H9 (cell line): ENCODE measurements at regions not wholly inside any gene's neighbourhood (a gene's known extent, or its start where the extent isn't known, plus 50 kb on each side); places are given as distances from the start of the nearest gene placed in this dataset.

Experiments used
- DNase-seq: peaks from one replicate; pipeline ENCODE4 v3.0.0-alpha.2; 2017
- H2AFZ ChIP-seq: one replicate; pipeline ENCODE4 v1.6.1; 2013; ENCODE audit warnings: mild to moderate bottlenecking, low read length, control low read depth, moderate library complexity
- H2AK5ac ChIP-seq: 2 replicates; pipeline ENCODE4 v1.6.1; 2013; ENCODE audit warnings: low read length, control low read depth, mixed read lengths; ENCODE audit not compliant: insufficient read length
- H2BK120ac ChIP-seq: one replicate; pipeline ENCODE4 v1.6.1; 2013; ENCODE audit warnings: low read depth, mild to moderate bottlenecking, low read length, control low read depth, inconsistent platforms; ENCODE audit not compliant: poor library complexity, severe bottlenecking
- H2BK12ac ChIP-seq: 2 replicates; pipeline ENCODE4 v1.6.1; 2013; ENCODE audit warnings: low read length, control low read depth, mixed read lengths, low read depth; ENCODE audit not compliant: insufficient read length
- H2BK15ac ChIP-seq: 2 replicates; pipeline ENCODE4 v1.6.1; 2013; ENCODE audit warnings: low read depth, low read length, control low read depth
- H2BK20ac ChIP-seq: one replicate; pipeline ENCODE4 v1.6.1; 2013; ENCODE audit warnings: low read depth, mild to moderate bottlenecking, low read length, control low read depth, inconsistent platforms; ENCODE audit not compliant: poor library complexity, severe bottlenecking
- H2BK5ac ChIP-seq: 2 replicates; pipeline ENCODE4 v1.6.1; 2013; ENCODE audit warnings: low read length, control low read depth, mixed read lengths; ENCODE audit not compliant: insufficient read length
- H3K14ac ChIP-seq: 2 replicates; pipeline ENCODE4 v1.6.1; 2013; ENCODE audit warnings: low read length, control low read depth; ENCODE audit not compliant: insufficient read depth
- H3K18ac ChIP-seq: 2 replicates; pipeline ENCODE4 v1.6.1; 2013; ENCODE audit warnings: low read depth, mild to moderate bottlenecking, mixed read lengths, low read length, control low read depth; ENCODE audit not compliant: insufficient read length
- H3K23ac ChIP-seq: 2 replicates; pipeline ENCODE4 v1.6.1; 2013; ENCODE audit warnings: low read length, control low read depth, mixed read lengths, low read depth; ENCODE audit not compliant: insufficient read length
- H3K23me2 ChIP-seq: 2 replicates; pipeline ENCODE4 v1.6.1; 2013; ENCODE audit warnings: low read depth, mild to moderate bottlenecking, mixed read lengths, low read length, control low read depth; ENCODE audit not compliant: insufficient read length, poor library complexity, severe bottlenecking
- H3K27ac ChIP-seq: 2 replicates; pipeline ENCODE4 v1.5.1; 2013; ENCODE audit warnings: low read length, control low read depth, mixed read lengths, low read depth; ENCODE audit not compliant: insufficient read length
- H3K27me3 ChIP-seq: 2 replicates; pipeline ENCODE4 v1.6.1; 2013; ENCODE audit warnings: low read length, control low read depth, inconsistent platforms; ENCODE audit not compliant: insufficient read depth
- H3K4ac ChIP-seq: 2 replicates; pipeline ENCODE4 v1.6.1; 2013; ENCODE audit warnings: low read depth, mild to moderate bottlenecking, control low read depth, inconsistent platforms, low read length, moderate library complexity
- H3K4me1 ChIP-seq: 2 replicates; pipeline ENCODE4 v1.6.1; 2013; ENCODE audit warnings: low read length, control low read depth, inconsistent platforms; ENCODE audit not compliant: insufficient read depth
- H3K4me2 ChIP-seq: 2 replicates; pipeline ENCODE4 v1.6.1; 2013; ENCODE audit warnings: low read length, control low read depth, mixed read lengths; ENCODE audit not compliant: insufficient read length, insufficient read depth
- H3K56ac ChIP-seq: 2 replicates; pipeline ENCODE4 v1.6.1; 2013; ENCODE audit warnings: low read depth, mild to moderate bottlenecking, mixed read lengths, low read length, control low read depth; ENCODE audit not compliant: insufficient read length
- H3K79me1 ChIP-seq: 2 replicates; pipeline ENCODE4 v1.6.1; 2013; ENCODE audit warnings: low read depth, mild to moderate bottlenecking, moderate library complexity, low read length, control low read depth, inconsistent platforms; ENCODE audit not compliant: insufficient read depth, poor library complexity, severe bottlenecking
- H3K79me2 ChIP-seq: 2 replicates; pipeline ENCODE4 v1.6.1; 2013; ENCODE audit warnings: low read length, control low read depth, inconsistent platforms; ENCODE audit not compliant: insufficient read depth
- H3K9ac ChIP-seq: 2 replicates; pipeline ENCODE4 v1.6.1; 2013; ENCODE audit warnings: low read length, control low read depth, mixed read lengths; ENCODE audit not compliant: insufficient read length; ENCODE audit errors: extremely low read depth
- H3K9me3 ChIP-seq: one replicate; pipeline ENCODE4 v1.6.1; 2013; ENCODE audit warnings: low read depth, low read length, inconsistent platforms; ENCODE audit not compliant: control insufficient read depth
- H3T11ph ChIP-seq: one replicate; pipeline ENCODE4 v1.6.1; 2013; ENCODE audit warnings: mild to moderate bottlenecking, low read length, control low read depth, inconsistent platforms
- H4K20me1 ChIP-seq: one replicate; pipeline ENCODE4 v1.6.1; 2013; ENCODE audit not compliant: control insufficient read depth, insufficient read length, insufficient read depth
- H4K5ac ChIP-seq: 2 replicates; pipeline ENCODE4 v1.6.1; 2013; ENCODE audit warnings: low read depth, mild to moderate bottlenecking, mixed read lengths, low read length, control low read depth; ENCODE audit not compliant: insufficient read length
- H4K8ac ChIP-seq: replicated peaks from 2 replicates; pipeline ENCODE4 v1.6.1; 2013; ENCODE audit warnings: low read length, control low read depth, mixed read lengths, low read depth; ENCODE audit not compliant: insufficient read length
- H4K91ac ChIP-seq: 2 replicates; pipeline ENCODE4 v1.6.1; 2013; ENCODE audit warnings: low read depth, mild to moderate bottlenecking, moderate library complexity, mixed read lengths, low read length, control low read depth; ENCODE audit not compliant: insufficient read length
- H3K27ac Mint-ChIP-seq, 3 experiments: 2 replicates in 2 of 3; 3 replicates in 1 of 3; pipeline ENCODE4 v1.8.0; 2020 to 2021; ENCODE audit warnings: mixed read lengths in 3 of 3, mild to moderate bottlenecking in 1 of 3, moderate library complexity in 1 of 3
- H3K27me3 Mint-ChIP-seq: 2 replicates; pipeline ENCODE4 v1.8.0; 2021; ENCODE audit warnings: low read depth, mild to moderate bottlenecking, moderate library complexity, mixed read lengths
- H3K36me3 Mint-ChIP-seq, 3 experiments: 2 replicates in 2 of 3; 3 replicates in 1 of 3; pipeline ENCODE4 v1.8.0; 2020 to 2021; ENCODE audit warnings: low read depth in 3 of 3, mixed read lengths in 3 of 3; ENCODE audit not compliant: insufficient read depth in 1 of 3
- H3K4me1 Mint-ChIP-seq, 2 experiments: 2 replicates each; pipeline ENCODE4 v1.8.0; 2020; ENCODE audit warnings: mixed read lengths in 2 of 2
- H3K4me3 Mint-ChIP-seq, 2 experiments: 2 replicates in 1 of 2; 3 replicates in 1 of 2; pipeline ENCODE4 v1.8.0; 2020 to 2021; ENCODE audit warnings: mild to moderate bottlenecking in 2 of 2, mixed read lengths in 2 of 2, moderate library complexity in 1 of 2
- H3K9me3 Mint-ChIP-seq, 2 experiments: 2 replicates in 1 of 2; 3 replicates in 1 of 2; pipeline ENCODE4 v1.8.0; 2020; ENCODE audit warnings: mild to moderate bottlenecking in 2 of 2, mixed read lengths in 2 of 2, moderate library complexity in 1 of 2
- WGBS: extraction: QIAGEN DNeasy Blood & Tissue Kit; methylation state at CpG from one replicate; pipeline ENCODE4 v1.1.7; 2013; ENCODE audit warnings: missing lambda C conversion rate, low lambda C conversion rate, mixed read lengths; ENCODE audit not compliant: insufficient read length; ENCODE audit errors: extremely low coverage; 5-methylcytosine and 5-hydroxymethylcytosine counted together
- TF ChIP-seq, protein P1 (sequence below): fragments of 200-600 bp; sonication (generic); conservative IDR thresholded peaks from 3 replicates; pipeline ENCODE4 v1.8.0; 2021; ENCODE audit warnings: antibody characterized with exemption, mild to moderate bottlenecking

DNA sequence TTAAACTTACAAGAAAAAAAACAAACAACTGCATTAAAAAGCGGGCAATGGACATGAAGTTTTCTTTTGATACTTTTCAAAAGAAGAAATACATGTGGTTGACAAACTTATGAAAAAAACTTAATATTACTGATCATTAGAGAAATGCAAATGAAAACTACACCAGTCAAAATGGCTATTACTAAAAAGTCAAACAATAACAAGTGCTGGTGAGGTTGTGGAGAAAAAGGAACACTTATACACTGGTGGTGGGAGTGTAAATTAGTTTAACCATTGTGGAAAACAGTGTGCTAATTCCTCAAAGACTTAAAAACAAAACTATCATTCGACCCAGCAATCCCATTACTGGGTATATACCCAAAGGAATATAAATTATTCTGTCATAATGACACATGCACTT lies 311.6 kb downstream of the ISL1 start:
- H3K23me2 ChIP-seq = no peaks in the 10 kb centered on the region
- no peak overlapping the region for H2AFZ ChIP-seq
- no peak overlapping the region for H3K4me3 Mint-ChIP-seq
- H3K9me3 ChIP-seq = no peaks in the 10 kb centered on the region
- no peak overlapping the region for H3K56ac ChIP-seq
- TF ChIP-seq, protein P1, sequence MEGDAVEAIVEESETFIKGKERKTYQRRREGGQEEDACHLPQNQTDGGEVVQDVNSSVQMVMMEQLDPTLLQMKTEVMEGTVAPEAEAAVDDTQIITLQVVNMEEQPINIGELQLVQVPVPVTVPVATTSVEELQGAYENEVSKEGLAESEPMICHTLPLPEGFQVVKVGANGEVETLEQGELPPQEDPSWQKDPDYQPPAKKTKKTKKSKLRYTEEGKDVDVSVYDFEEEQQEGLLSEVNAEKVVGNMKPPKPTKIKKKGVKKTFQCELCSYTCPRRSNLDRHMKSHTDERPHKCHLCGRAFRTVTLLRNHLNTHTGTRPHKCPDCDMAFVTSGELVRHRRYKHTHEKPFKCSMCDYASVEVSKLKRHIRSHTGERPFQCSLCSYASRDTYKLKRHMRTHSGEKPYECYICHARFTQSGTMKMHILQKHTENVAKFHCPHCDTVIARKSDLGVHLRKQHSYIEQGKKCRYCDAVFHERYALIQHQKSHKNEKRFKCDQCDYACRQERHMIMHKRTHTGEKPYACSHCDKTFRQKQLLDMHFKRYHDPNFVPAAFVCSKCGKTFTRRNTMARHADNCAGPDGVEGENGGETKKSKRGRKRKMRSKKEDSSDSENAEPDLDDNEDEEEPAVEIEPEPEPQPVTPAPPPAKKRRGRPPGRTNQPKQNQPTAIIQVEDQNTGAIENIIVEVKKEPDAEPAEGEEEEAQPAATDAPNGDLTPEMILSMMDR = no peak
- H4K20me1 ChIP-seq = no peaks in the 10 kb centered on the region
- no peak overlapping the region for H2BK20ac ChIP-seq
- H4K8ac ChIP-seq = no peak overlapping the region
- no peak overlapping the region for H4K5ac ChIP-seq
- no peak overlapping the region for H3K4ac ChIP-seq
- H3K27me3 ChIP-seq = no peaks in the 10 kb centered on the region
- H3K4me2 ChIP-seq = no peak overlapping the region
- no peak overlapping the region for H2BK12ac ChIP-seq
- no peak overlapping the region for H2AK5ac ChIP-seq
- no peak for DNase-seq
- WGBS = no CpG with 5 or more reads among the region's 2 CpGs
- H3K9ac ChIP-seq = no peak overlapping the region
- peaks cover 0 to 11% (median 5%) of the 10 kb centered on the region in 3 experiments; a peak in 5 of 7 replicates for H3K36me3 Mint-ChIP-seq
- H3K27ac Mint-ChIP-seq = no peak overlapping the region
- H2BK5ac ChIP-seq = no peak overlapping the region
- H3K79me1 ChIP-seq = no peaks in the 10 kb centered on the region
- no peaks in the 10 kb centered on the region for H3K4me1 Mint-ChIP-seq
- H3K4me1 ChIP-seq = no peaks in the 10 kb centered on the region
- no peaks in the 10 kb centered on the region for H3K79me2 ChIP-seq
- no peak overlapping the region for H3T11ph ChIP-seq
- no peak overlapping the region for H3K27ac ChIP-seq
- no peak overlapping the region for H2BK120ac ChIP-seq
- peaks cover 6 to 13% of the 10 kb centered on the region in 2 experiments; a peak in 4 of 5 replicates for H3K9me3 Mint-ChIP-seq
- H2BK15ac ChIP-seq = no peak overlapping the region
- no peaks in the 10 kb centered on the region for H3K27me3 Mint-ChIP-seq
- H3K23ac ChIP-seq = no peak overlapping the region
- H4K91ac ChIP-seq = no peak overlapping the region
- no peak overlapping the region for H3K14ac ChIP-seq
- H3K18ac ChIP-seq = no peak overlapping the region
